ENCODE measurements at regions not wholly inside any gene's neighbourhood (a gene's known extent, or its start where the extent isn't known, plus 50 kb on each side); places are given as distances from the start of the nearest gene placed in this dataset.

DNA sequence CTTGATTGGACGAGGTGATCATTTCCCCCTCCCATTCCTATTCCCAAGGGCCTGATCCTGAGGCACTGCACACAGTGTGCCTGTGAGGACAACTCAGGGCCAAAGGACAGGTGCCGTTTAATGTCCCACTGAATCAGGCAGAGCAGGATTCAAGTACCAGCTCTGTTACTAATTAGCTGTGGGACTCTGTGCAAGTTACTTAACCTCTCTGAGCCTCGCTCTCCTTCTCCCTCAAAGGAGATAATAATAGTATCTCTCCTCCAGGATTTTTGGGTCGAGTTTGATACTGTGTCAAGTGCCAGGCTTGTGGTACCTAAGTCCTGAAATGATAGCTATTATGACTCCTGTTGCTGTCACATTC is 86.8 kb upstream of the NKD1 start:
- Mint-ChIP-seq H3K4me1 (peaks cover 60 to 67% of the 10 kb centered on the region in 2 experiments), H3K4me3 (no peak overlapping the region), H3K27ac (no peak overlapping the region), H3K36me3 (ENCODE audit: insufficient read depth in 1 of 3, low read depth in 3 of 3) (no peaks in the 10 kb centered on the region; a peak in 1 of 7 replicates), H3K9me3 (no peaks in the 10 kb centered on the region; a peak in 2 of 5 replicates), H3K27me3 (ENCODE audit: low read depth) (peaks cover 64% of the 10 kb centered on the region)
- Histone ChIP-seq H3K79me1 (ENCODE audit: insufficient read depth, low read depth, low read length, poor library complexity, severe bottlenecking) (no peaks in the 10 kb centered on the region), H3K4ac (ENCODE audit: low read depth, low read length) (no peak overlapping the region), H3K27ac (ENCODE audit: insufficient read length, low read depth, low read length) (no peak overlapping the region), H3K56ac (ENCODE audit: insufficient read length, low read depth, low read length) (no peak overlapping the region), H3K9me3 (ENCODE audit: control insufficient read depth, low read depth, low read length) (no peaks in the 10 kb centered on the region), H3K27me3 (ENCODE audit: insufficient read depth, low read length) (peaks cover 5% of the 10 kb centered on the region; the same call in 1 of the 2 replicates), H2BK5ac (ENCODE audit: insufficient read length, low read length) (no peak overlapping the region), H3K23me2 (ENCODE audit: insufficient read length, low read depth, low read length, poor library complexity, severe bottlenecking) (no peaks in the 10 kb centered on the region), H3K4me2 (ENCODE audit: insufficient read depth, insufficient read length, low read length) (no peak overlapping the region), H3K4me1 (ENCODE audit: insufficient read depth, low read length) (peaks cover 22% of the 10 kb centered on the region), H4K20me1 (ENCODE audit: control insufficient read depth, insufficient read depth, insufficient read length) (no peaks in the 10 kb centered on the region), H3K18ac (ENCODE audit: insufficient read length, low read depth, low read length) (no peak overlapping the region), H3K79me2 (ENCODE audit: insufficient read depth, low read length) (no peaks in the 10 kb centered on the region), H2BK15ac (ENCODE audit: low read depth, low read length) (no peak overlapping the region), H2AFZ (ENCODE audit: low read length) (no peak overlapping the region), H3K14ac (ENCODE audit: insufficient read depth, low read length) (no peak overlapping the region), H4K8ac (replicated peaks; ENCODE audit: insufficient read length, low read depth, low read length) (no peak overlapping the region), H2AK5ac (ENCODE audit: insufficient read length, low read length) (no peak overlapping the region), H2BK20ac (ENCODE audit: low read depth, low read length, poor library complexity, severe bottlenecking) (no peak overlapping the region), H4K5ac (ENCODE audit: insufficient read length, low read depth, low read length) (no peak overlapping the region), H3K9ac (ENCODE audit: extremely low read depth, insufficient read length, low read length) (no peak overlapping the region), H3K23ac (ENCODE audit: insufficient read length, low read depth, low read length) (no peak overlapping the region), H4K91ac (ENCODE audit: insufficient read length, low read depth, low read length) (no peak overlapping the region), H2BK120ac (ENCODE audit: low read depth, low read length, poor library complexity, severe bottlenecking) (no peak overlapping the region), H3T11ph (ENCODE audit: low read length) (no peak overlapping the region), H2BK12ac (ENCODE audit: insufficient read length, low read depth, low read length) (no peak overlapping the region)
- no CpG with 5 or more reads among the region's 4 CpGs for WGBS (ENCODE audit: extremely low coverage, insufficient read length, low lambda C conversion rate)
- TF ChIP-seq, protein P1, sequence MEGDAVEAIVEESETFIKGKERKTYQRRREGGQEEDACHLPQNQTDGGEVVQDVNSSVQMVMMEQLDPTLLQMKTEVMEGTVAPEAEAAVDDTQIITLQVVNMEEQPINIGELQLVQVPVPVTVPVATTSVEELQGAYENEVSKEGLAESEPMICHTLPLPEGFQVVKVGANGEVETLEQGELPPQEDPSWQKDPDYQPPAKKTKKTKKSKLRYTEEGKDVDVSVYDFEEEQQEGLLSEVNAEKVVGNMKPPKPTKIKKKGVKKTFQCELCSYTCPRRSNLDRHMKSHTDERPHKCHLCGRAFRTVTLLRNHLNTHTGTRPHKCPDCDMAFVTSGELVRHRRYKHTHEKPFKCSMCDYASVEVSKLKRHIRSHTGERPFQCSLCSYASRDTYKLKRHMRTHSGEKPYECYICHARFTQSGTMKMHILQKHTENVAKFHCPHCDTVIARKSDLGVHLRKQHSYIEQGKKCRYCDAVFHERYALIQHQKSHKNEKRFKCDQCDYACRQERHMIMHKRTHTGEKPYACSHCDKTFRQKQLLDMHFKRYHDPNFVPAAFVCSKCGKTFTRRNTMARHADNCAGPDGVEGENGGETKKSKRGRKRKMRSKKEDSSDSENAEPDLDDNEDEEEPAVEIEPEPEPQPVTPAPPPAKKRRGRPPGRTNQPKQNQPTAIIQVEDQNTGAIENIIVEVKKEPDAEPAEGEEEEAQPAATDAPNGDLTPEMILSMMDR (conservative IDR thresholded peaks at IDR 0.05) = no peak
- no peak for DNase-seq

All from H9 (cell line).